Right renal pelvis (tissue), 4 donors: ENCODE measurements at regions not wholly inside any gene's neighbourhood (a gene's known extent, or its start where the extent isn't known, plus 50 kb on each side); places are given as distances from the start of the nearest gene placed in this dataset.

Source experiments
- DNase-seq, 4 donors: peaks; one replicate each; pipeline ENCODE4 v3.0.0-alpha.2; 2013; ENCODE audit warnings: low read depth in 4 of 4, low spot score in 3 of 4, missing footprints in 1 of 4

GRCh38 chr14:38134416-38135030 lies 73.2 kb upstream of the SSTR1 start:
- DNase-seq, result no peak

GRCh38 chr14:38135106-38135867 lies 72.4 kb upstream of the SSTR1 start:
- DNase-seq, result no peak

- DNase-seq, result no peak
Measured at GRCh38 chr14:38137005-38137404, 70.7 kb upstream of the SSTR1 start.

- no peak for DNase-seq
Measured at GRCh38 chr14:38138473-38139138, 69.1 kb upstream of the SSTR1 start.

DNA sequence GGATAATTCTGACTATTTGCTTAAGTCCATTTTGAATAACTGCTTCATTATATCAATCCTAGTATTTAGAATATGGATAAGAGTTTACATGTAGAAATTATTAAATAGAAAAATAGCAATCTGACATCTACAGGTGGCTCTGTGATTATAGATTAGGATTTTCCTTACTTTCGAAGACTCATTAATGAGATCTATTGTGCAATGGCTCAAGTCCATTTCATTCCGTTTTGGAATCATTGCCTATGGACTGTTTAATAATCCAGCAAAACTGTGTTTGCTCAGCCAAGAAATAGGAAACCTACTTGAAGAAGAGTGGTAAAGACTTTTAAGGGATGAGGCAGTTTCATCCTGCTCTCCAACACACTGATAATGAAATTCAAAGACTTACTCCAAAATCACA lies 67.8 kb upstream of the SSTR1 start:
- DNase-seq, result no peak

- DNase-seq, result no peak
Measured at GRCh38 chr14:38143170-38143569, 64.5 kb upstream of the SSTR1 start.

GRCh38 chr14:38143659-38144505 lies 63.8 kb upstream of the SSTR1 start:
- DNase-seq, result no peak

- DNase-seq, result no peak
Measured at GRCh38 chr14:38145142-38145541, 62.6 kb upstream of the SSTR1 start.

- DNase-seq, result no peak
Measured at GRCh38 chr14:38150075-38150474, 57.6 kb upstream of the SSTR1 start.
